ENCODE measurements at regions not wholly inside any gene's neighbourhood (a gene's known extent, or its start where the extent isn't known, plus 50 kb on each side); places are given as distances from the start of the nearest gene placed in this dataset.

DNA sequence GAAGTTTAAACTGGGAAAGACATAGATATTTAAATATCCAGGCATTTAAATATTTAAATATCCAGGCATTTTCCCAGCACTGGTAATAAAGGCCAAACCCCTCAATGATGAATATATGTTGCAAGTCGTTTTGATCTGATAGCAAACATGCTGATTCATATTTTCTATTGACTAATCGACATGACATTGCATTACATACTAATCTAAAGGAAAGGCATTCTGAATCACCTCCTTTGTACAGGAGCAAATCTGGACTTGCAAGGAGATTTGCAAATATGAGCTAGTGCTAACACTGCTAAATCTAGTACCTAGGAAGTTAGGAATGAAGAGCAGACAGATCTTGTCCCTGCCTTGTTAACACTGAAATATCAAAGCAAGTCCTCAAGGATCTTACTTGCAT is 207.3 kb downstream of the SLC7A11 start:
- no peak for DNase-seq (ENCODE audit: low spot score)

DNA sequence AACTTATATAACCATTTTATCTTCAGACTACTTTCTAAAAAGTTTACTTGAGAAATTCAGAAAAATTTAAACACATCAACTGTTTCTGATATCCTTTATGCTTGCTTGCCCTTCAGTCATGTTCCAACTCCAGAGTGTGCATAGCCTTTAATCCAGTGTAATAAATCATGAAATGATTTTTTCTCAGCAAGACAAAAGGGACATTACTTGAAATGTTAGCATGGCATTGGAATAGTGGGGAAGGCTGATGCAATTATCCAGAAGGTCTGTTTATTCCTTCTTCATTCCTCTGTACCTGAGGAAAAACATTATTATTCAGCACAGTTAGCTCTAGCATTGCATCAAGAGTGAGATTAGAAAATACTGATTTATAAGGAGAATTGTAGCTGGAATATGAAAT is 209.9 kb downstream of the SLC7A11 start:
- Histone ChIP-seq H3K27ac (ENCODE audit: low read depth in 1 of 2, low read length in 2 of 2) (no peak overlapping the region), H3K9me3 (ENCODE audit: control insufficient read depth in 4 of 4, low read length in 3 of 4) (no peaks in the 10 kb centered on the region), H3K9ac (ENCODE audit: low read depth in 1 of 2, low read length in 2 of 2) (no peak overlapping the region), H3K27me3 (ENCODE audit: control insufficient read depth in 4 of 4, insufficient read depth in 4 of 4, low read length in 3 of 4) (no peaks in the 10 kb centered on the region), H3K4me1 (ENCODE audit: control insufficient read depth in 4 of 4, insufficient read depth in 4 of 4, low read length in 3 of 4) (peaks cover 0 to 10% (median 6%) of the 10 kb centered on the region in 4 donors), H3K4me3 (ENCODE audit: low read depth in 1 of 3, low read length in 3 of 3) (no peak overlapping the region), H3K36me3 (ENCODE audit: control insufficient read depth in 4 of 4, insufficient read depth in 3 of 4, low read depth in 1 of 4, low read length in 3 of 4) (no peaks in the 10 kb centered on the region)
- DNase-seq (ENCODE audit: low spot score), result no peak
- TF ChIP-seq RXRA (IDR thresholded peaks at IDR 0.05), result no peak
- TF ChIP-seq, protein P1, sequence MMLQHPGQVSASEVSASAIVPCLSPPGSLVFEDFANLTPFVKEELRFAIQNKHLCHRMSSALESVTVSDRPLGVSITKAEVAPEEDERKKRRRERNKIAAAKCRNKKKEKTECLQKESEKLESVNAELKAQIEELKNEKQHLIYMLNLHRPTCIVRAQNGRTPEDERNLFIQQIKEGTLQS (IDR thresholded peaks at IDR 0.05), result no peak
- TF ChIP-seq, protein P2, sequence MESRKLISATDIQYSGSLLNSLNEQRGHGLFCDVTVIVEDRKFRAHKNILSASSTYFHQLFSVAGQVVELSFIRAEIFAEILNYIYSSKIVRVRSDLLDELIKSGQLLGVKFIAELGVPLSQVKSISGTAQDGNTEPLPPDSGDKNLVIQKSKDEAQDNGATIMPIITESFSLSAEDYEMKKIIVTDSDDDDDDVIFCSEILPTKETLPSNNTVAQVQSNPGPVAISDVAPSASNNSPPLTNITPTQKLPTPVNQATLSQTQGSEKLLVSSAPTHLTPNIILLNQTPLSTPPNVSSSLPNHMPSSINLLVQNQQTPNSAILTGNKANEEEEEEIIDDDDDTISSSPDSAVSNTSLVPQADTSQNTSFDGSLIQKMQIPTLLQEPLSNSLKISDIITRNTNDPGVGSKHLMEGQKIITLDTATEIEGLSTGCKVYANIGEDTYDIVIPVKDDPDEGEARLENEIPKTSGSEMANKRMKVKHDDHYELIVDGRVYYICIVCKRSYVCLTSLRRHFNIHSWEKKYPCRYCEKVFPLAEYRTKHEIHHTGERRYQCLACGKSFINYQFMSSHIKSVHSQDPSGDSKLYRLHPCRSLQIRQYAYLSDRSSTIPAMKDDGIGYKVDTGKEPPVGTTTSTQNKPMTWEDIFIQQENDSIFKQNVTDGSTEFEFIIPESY (IDR thresholded peaks at IDR 0.05), result no peak
- no peak for TF ChIP-seq RAD21 (IDR thresholded peaks at IDR 0.05)
- no peak for TF ChIP-seq SP1 (IDR thresholded peaks at IDR 0.05)
- TF ChIP-seq, protein P3, sequence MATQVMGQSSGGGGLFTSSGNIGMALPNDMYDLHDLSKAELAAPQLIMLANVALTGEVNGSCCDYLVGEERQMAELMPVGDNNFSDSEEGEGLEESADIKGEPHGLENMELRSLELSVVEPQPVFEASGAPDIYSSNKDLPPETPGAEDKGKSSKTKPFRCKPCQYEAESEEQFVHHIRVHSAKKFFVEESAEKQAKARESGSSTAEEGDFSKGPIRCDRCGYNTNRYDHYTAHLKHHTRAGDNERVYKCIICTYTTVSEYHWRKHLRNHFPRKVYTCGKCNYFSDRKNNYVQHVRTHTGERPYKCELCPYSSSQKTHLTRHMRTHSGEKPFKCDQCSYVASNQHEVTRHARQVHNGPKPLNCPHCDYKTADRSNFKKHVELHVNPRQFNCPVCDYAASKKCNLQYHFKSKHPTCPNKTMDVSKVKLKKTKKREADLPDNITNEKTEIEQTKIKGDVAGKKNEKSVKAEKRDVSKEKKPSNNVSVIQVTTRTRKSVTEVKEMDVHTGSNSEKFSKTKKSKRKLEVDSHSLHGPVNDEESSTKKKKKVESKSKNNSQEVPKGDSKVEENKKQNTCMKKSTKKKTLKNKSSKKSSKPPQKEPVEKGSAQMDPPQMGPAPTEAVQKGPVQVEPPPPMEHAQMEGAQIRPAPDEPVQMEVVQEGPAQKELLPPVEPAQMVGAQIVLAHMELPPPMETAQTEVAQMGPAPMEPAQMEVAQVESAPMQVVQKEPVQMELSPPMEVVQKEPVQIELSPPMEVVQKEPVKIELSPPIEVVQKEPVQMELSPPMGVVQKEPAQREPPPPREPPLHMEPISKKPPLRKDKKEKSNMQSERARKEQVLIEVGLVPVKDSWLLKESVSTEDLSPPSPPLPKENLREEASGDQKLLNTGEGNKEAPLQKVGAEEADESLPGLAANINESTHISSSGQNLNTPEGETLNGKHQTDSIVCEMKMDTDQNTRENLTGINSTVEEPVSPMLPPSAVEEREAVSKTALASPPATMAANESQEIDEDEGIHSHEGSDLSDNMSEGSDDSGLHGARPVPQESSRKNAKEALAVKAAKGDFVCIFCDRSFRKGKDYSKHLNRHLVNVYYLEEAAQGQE (IDR thresholded peaks at IDR 0.05), result no peak
- TF ChIP-seq, protein P4, sequence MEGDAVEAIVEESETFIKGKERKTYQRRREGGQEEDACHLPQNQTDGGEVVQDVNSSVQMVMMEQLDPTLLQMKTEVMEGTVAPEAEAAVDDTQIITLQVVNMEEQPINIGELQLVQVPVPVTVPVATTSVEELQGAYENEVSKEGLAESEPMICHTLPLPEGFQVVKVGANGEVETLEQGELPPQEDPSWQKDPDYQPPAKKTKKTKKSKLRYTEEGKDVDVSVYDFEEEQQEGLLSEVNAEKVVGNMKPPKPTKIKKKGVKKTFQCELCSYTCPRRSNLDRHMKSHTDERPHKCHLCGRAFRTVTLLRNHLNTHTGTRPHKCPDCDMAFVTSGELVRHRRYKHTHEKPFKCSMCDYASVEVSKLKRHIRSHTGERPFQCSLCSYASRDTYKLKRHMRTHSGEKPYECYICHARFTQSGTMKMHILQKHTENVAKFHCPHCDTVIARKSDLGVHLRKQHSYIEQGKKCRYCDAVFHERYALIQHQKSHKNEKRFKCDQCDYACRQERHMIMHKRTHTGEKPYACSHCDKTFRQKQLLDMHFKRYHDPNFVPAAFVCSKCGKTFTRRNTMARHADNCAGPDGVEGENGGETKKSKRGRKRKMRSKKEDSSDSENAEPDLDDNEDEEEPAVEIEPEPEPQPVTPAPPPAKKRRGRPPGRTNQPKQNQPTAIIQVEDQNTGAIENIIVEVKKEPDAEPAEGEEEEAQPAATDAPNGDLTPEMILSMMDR (IDR thresholded peaks at IDR 0.05; ENCODE audit: low read depth, low read length, missing input control), result no peak
- no peak for TF ChIP-seq JUND (IDR thresholded peaks at IDR 0.05)
- TF ChIP-seq HNF4A (conservative IDR thresholded peaks at IDR 0.05), result no peak
- TF ChIP-seq HNF4G (IDR thresholded peaks at IDR 0.05), result no peak
- TF ChIP-seq FOXA1 (IDR thresholded peaks at IDR 0.05), result no peak
- TF ChIP-seq NR2F2 (IDR thresholded peaks at IDR 0.05), result no peak
- no peak for TF ChIP-seq TAF1 (conservative IDR thresholded peaks at IDR 0.05)
- no peak for TF ChIP-seq YY1 (IDR thresholded peaks at IDR 0.05)
- no peak for TF ChIP-seq FOXA2 (IDR thresholded peaks at IDR 0.05)

More for the DNA sequence above, 207.3 kb downstream of the SLC7A11 start:
- no peaks in the 10 kb centered on the region for H3K36me3 ChIP-seq (ENCODE audit: control insufficient read depth in 4 of 4, insufficient read depth in 3 of 4, low read depth in 1 of 4, low read length in 3 of 4)
- H3K9me3 ChIP-seq (ENCODE audit: control insufficient read depth in 4 of 4, low read length in 3 of 4), result no peaks in the 10 kb centered on the region
- peaks cover 0 to 10% (median 6%) of the 10 kb centered on the region in 4 donors for H3K4me1 ChIP-seq (ENCODE audit: control insufficient read depth in 4 of 4, insufficient read depth in 4 of 4, low read length in 3 of 4)
- H3K4me3 ChIP-seq (ENCODE audit: low read depth in 1 of 3, low read length in 3 of 3), result no peak overlapping the region
- no peak overlapping the region for H3K9ac ChIP-seq (ENCODE audit: low read depth in 1 of 2, low read length in 2 of 2)
- 61% methylated on average over 2 of the region's 2 CpGs for WGBS
- no peak overlapping the region for H3K27ac ChIP-seq (ENCODE audit: low read depth in 1 of 2, low read length in 2 of 2)
- TF ChIP-seq RAD21 (IDR thresholded peaks at IDR 0.05) (no peak), SP1 (IDR thresholded peaks at IDR 0.05) (no peak), RXRA (IDR thresholded peaks at IDR 0.05) (no peak), FOXA1 (IDR thresholded peaks at IDR 0.05) (no peak), FOXA2 (IDR thresholded peaks at IDR 0.05) (no peak)
- TF ChIP-seq, protein P2 (IDR thresholded peaks at IDR 0.05), result no peak
- TF ChIP-seq, protein P3 (IDR thresholded peaks at IDR 0.05), result no peak
- no peaks in the 10 kb centered on the region for H3K27me3 ChIP-seq (ENCODE audit: control insufficient read depth in 4 of 4, insufficient read depth in 4 of 4, low read length in 3 of 4)

Measured in liver (tissue), 8 donors.